Skeletal muscle cell (primary cell): ENCODE measurements at regions not wholly inside any gene's neighbourhood (a gene's known extent, or its start where the extent isn't known, plus 50 kb on each side); places are given as distances from the start of the nearest gene placed in this dataset.
A peak's percentile ranks its signal among the peaks of the same experiment; 100 is the strongest.

Experiments
- DNase-seq: peaks from one replicate; pipeline ENCODE4 v3.0.0-alpha.2; 2010; ENCODE audit warnings: low read depth
- H3K4me3 ChIP-seq: 2 replicates; pipeline ENCODE4 v1.5.1; 2011; ENCODE audit warnings: low read depth, mild to moderate bottlenecking, control low read depth, low read length, moderate library complexity

DNA sequence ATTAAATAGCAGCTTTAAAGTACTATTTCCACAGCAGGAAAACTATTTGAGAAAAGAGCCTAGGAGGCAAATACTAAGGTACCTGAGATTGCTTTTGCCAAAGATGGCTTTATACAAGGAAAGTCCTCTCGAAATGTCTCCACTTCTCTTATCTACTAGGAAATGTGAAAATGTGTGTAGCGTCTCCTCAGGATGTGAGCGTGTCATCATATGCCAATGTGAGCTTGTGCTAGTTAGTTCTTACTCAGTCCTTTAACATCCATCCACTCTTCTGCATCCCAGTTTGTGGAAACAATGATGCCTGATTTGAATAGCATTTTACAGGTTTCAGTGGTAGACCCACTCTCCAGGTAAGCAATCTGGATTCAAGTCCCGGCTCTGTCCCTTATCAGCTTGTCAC, 421.0 kb downstream of the DYNC2H1 start:
- H3K4me3 ChIP-seq, result no peak overlapping the region
- no peak for DNase-seq

- peak; percentile 48 for DNase-seq
- H3K4me3 ChIP-seq, result no peak overlapping the region
These were observed 423.0 kb downstream of the DYNC2H1 start for GRCh38 chr11:103532133-103532788.

- H3K4me3 ChIP-seq, result no peak overlapping the region
- no peak for DNase-seq
These were observed 425.0 kb downstream of the DYNC2H1 start for GRCh38 chr11:103534191-103534590.

DNA sequence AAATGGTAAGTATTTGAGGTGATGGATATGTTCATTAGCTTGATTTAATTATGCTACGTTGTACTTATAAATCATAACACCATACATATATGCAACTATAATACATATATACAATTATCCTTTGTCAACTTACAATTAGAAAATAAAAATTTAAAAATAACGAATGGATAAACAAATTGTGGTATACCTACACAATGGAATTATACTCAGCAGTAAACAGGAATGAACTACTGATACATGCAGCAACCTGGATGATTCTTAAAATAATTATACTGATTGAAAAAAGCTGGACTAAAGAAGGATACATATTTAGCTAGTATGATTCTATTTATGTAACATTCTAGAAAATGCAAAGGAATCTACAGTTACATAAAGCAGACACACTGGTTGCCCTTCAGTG, 425.7 kb downstream of the DYNC2H1 start:
- H3K4me3 ChIP-seq, result no peak overlapping the region
- no peak for DNase-seq

- no peak overlapping the region for H3K4me3 ChIP-seq
- DNase-seq, result no peak
These were observed 427.1 kb downstream of the DYNC2H1 start for GRCh38 chr11:103536335-103536722.

DNA sequence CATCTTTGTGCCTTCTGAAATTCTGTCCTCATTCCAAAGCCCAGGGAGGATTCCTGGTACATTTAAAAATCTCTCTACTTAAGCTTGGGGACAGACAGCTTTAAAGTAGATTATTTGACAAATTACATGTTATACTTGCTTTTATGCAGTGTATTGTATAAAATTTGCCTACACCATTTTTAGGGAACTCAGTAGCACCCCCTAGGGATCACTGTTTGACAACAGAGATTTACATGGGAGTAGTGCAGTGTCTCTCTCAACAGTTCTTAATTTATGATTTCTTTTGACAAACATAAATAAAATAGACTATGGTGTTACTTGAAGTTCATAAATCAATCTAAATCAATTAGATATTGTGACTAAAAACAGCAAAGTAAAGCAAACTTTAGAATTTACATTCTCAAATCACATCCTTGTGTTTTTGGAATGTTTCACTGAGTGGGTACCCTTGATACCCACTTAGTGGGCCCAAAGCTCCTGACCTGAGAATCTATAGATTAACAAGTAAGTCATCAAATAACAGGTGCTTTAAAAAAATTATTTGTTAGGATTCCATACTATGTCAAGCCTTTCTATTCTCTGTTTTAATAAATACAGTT, 428.8 kb downstream of the DYNC2H1 start:
- no peak for DNase-seq
- H3K4me3 ChIP-seq, result no peak overlapping the region

DNA sequence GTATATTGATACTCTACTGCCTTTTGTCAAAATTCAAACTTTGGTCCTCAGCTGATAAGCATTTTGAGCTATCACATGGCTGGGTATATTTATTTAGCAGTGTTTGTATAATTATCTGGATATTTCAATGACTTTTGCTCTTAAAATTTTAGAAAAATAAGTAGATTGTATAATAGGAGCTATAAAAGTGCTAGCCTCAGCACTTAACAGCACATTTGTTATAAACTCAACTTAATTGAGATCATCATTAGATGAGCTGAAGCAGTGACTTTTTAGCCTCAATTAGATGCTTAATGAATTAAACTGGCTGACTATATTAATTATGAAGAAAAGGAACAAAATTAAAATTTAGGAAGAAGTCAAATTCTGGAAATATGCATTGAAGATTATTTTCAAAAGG, 429.9 kb downstream of the DYNC2H1 start:
- no peak for DNase-seq
- H3K4me3 ChIP-seq, result no peak overlapping the region

- H3K4me3 ChIP-seq, result no peak overlapping the region
- DNase-seq, result no peak
These were observed 432.1 kb downstream of the DYNC2H1 start for GRCh38 chr11:103541186-103541795.

DNA sequence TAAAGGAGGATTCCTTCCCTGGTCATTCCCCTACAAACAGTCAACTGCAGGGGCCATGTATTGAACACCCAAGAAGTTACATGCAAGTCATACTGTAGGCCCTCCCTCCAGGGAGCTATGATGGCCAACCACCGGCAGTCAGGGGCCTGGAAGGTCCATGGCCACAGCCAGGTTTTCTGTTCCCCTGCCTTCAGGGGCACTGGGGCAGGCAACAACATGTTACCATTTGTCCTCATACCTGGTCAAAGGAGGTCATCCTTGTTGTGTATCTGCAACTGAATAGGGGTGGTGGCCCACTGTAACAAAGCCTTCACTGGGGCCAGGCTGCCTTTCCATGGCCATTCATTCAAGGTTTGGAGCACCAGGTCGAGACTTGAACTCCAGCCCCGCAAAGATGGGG, 433.6 kb downstream of the DYNC2H1 start:
- DNase-seq, result no peak
- no peak overlapping the region for H3K4me3 ChIP-seq

DNA sequence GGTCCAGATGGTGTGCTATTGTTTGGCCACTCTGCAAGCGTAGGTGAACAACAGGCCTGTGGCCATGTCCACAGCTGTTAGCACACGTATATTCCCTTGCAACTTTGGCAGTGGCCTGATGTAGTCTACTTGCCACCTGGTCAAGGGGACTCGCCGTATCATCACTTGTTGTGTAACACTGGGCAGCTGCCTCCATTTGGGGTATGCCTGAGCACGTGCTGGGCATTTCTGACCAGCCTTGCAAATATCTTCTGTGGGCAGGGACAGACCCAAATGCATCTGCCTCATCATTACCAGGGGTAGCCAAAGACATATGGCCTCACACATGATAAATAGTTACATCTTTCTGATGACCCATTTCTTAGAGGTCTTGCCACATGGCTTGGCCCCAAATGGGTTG, 434.2 kb downstream of the DYNC2H1 start:
- DNase-seq, result no peak
- H3K4me3 ChIP-seq, result no peak overlapping the region

DNA sequence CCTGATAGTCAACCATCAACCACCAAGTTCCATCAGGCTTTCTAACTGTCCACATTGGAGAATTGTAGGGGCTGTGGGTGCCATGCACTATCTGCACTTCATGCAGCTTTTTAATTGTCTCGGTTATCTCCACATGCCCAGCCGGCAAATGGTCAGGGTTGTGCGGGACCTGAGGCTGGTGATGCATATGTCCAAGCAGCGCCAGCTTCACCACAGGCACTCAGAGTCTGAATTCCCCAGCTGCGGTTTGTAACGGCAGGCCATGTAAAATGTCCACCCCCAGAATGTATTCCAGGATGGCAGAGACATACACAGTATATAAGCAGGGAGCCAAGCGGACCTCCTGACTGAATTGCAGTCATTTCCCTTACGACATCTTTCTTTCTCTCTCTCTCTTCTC, 435.6 kb downstream of the DYNC2H1 start:
- H3K4me3 ChIP-seq, result no peak overlapping the region
- no peak for DNase-seq

GRCh38 chr11:103545551-103545950, 436.3 kb downstream of the DYNC2H1 start:
- no peak overlapping the region for H3K4me3 ChIP-seq
- DNase-seq, result no peak

- no peak for DNase-seq
- no peak overlapping the region for H3K4me3 ChIP-seq
These were observed 437.0 kb downstream of the DYNC2H1 start for GRCh38 chr11:103546236-103546635.

DNA sequence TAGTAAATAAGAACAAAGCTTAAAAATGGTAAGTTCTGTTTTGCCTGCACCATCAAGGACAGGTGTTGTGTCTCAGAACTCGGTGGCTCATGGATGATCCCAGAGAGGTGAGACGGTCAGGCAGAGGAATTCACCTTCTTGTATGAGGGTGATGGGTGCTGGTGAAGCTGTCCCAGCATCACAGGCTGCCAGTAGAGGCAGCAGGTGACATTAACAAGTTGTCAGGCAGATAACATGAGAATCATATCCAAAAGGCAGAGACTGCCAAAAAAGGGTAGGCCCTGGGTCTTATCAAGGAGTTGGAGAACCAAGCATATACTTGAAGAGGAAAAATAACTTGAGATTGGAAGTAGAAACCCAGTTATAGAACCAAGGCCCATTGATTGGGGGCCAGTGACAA, 437.8 kb downstream of the DYNC2H1 start:
- no peak for DNase-seq

GRCh38 chr11:103547691-103548090, 438.5 kb downstream of the DYNC2H1 start:
- no peak for DNase-seq

More for the DNA sequence above, 437.8 kb downstream of the DYNC2H1 start:
- no peak overlapping the region for H3K4me3 ChIP-seq

DNA sequence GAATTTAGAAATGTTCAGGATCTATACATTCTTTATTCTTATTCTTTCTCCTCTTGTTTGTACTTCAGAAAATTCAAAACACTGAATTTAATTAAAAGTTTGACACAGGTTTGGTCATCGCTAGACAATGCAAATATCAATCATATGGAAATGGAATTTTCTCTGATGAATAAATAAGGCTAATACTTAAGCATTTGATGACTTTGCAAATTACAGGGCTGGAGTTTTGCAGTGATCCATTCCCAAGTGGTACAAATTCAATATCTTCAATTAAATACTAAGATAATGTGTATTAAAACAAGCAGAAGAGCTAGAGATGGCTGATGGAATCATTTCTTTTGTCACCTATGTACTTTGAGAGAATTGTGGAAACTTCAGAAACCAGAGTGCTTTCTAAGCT, 439.6 kb downstream of the DYNC2H1 start:
- no peak for DNase-seq
- H3K4me3 ChIP-seq, result no peak overlapping the region

More at GRCh38 chr11:103547691-103548090, 438.5 kb downstream of the DYNC2H1 start:
- no peak overlapping the region for H3K4me3 ChIP-seq

DNA sequence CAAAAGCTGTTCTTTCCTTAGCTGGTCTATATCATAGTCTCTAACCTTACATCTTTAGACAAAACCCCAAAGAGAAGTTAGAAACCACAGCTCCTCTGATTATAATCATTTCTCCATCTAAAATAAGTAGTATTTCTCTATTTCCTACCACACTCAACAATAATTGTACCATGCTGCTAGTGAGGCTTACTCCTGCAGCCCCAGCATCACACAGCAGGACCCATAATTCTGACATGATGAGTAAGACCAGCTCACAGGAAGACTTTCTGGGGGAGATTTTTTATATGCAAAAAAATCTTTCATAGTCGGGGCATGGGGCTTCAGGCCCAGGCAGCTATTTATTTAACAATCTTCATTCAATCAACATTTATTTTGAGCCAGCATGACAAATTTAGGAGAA, 441.6 kb downstream of the DYNC2H1 start:
- H3K4me3 ChIP-seq, result no peak overlapping the region
- no peak for DNase-seq

- no peak overlapping the region for H3K4me3 ChIP-seq
- DNase-seq, result no peak
These were observed 442.9 kb downstream of the DYNC2H1 start for GRCh38 chr11:103552086-103552485.

DNA sequence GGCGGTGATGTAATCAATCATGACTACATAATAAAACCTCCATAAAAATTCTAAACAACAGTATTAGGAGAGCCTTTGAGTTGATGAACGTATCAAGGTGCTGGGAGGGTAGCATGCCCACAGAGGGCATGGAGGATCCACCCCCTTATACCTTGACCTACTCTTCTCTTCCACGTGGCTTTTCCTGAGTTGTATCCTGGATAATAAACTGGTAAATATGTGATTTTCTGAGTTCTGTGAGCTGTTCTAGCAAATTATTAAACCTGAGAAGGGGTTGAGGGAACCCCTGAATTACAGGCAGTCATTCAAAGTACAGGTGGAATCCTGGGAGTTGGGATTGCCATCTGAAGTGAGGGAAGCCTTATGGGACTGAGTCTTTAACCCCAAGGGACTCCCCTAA, 446.9 kb downstream of the DYNC2H1 start:
- no peak overlapping the region for H3K4me3 ChIP-seq
- DNase-seq, result no peak

GRCh38 chr11:103566116-103566515, 456.9 kb downstream of the DYNC2H1 start:
- no peak for DNase-seq
- H3K4me3 ChIP-seq, result no peak overlapping the region

GRCh38 chr11:103581760-103582159, 454.7 kb upstream of the DDI1 start:
- H3K4me3 ChIP-seq, result no peak overlapping the region
- no peak for DNase-seq
